PC-9 (cell line): ENCODE measurements at regions not wholly inside any gene's neighbourhood (a gene's known extent, or its start where the extent isn't known, plus 50 kb on each side); places are given as distances from the start of the nearest gene placed in this dataset.

Experiments
- EZH2 ChIP-seq: fragments of 200-600 bp; sonication (generic); IDR thresholded peaks from 2 replicates; pipeline ENCODE4 v1.8.0; 2017; ENCODE audit warnings: antibody characterized with exemption, low read depth
- TF ChIP-seq, protein P1 (sequence below): fragments of 200-600 bp; sonication (generic); conservative IDR thresholded peaks from 2 replicates; pipeline ENCODE4 v1.6.1; 2017; ENCODE audit warnings: mixed run types, antibody characterized with exemption, mild to moderate bottlenecking, moderate library complexity

DNA sequence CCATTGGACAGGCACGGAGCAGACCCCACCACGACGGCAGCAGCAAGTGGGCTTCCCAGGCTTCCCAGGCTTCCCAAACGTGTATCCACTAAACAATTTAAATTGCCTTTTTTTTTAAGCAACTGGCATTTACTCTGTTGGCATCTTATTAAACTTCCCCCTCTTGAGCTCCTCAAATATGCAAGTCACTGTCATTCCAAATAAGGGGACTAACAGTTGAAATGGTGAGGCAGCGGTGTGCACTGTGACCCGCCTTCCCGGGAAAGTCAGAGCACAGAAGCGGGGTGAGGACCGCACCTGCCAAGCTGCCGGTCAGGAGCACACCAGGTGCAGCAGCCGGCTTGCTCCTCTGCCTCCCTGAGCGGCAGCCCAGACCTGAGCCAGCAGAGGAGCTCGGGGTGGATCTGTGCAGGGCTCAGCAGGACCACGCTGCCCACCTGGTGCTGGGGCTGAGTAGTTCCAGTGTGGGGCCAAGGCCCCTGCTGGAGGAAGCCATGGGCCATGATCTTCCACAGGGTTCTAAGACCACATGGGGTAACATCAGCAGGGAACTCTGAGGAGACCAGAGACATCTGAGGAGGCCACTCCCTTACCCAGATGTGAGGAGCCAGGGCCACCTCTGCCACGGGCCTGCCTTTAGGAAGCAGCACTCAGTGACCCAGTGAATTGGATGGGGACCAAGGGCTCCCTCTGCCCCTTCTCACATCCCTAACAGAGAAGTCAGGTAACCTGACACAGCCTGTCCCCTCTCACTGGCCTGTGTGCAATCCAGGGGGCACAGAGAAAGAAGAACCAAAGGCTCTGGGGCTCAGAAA is 245.4 kb downstream of the NPHP4 start:
- TF ChIP-seq, protein P1, sequence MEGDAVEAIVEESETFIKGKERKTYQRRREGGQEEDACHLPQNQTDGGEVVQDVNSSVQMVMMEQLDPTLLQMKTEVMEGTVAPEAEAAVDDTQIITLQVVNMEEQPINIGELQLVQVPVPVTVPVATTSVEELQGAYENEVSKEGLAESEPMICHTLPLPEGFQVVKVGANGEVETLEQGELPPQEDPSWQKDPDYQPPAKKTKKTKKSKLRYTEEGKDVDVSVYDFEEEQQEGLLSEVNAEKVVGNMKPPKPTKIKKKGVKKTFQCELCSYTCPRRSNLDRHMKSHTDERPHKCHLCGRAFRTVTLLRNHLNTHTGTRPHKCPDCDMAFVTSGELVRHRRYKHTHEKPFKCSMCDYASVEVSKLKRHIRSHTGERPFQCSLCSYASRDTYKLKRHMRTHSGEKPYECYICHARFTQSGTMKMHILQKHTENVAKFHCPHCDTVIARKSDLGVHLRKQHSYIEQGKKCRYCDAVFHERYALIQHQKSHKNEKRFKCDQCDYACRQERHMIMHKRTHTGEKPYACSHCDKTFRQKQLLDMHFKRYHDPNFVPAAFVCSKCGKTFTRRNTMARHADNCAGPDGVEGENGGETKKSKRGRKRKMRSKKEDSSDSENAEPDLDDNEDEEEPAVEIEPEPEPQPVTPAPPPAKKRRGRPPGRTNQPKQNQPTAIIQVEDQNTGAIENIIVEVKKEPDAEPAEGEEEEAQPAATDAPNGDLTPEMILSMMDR, result no peak
- no peak for TF ChIP-seq EZH2
